WTC11 (cell line): ENCODE measurements at regions not wholly inside any gene's neighbourhood (a gene's known extent, or its start where the extent isn't known, plus 50 kb on each side); places are given as distances from the start of the nearest gene placed in this dataset.

ENCODE experiments used
- ATAC-seq: fragments of 200-7000 bp; cut with Tn5 transposase; 2 replicates; pipeline ENCODE4 v1.10.0; 2021; ENCODE audit warnings: mild to moderate bottlenecking, moderate library complexity
- CTCF ChIA-PET: fragments of 300-600 bp; sonication (Branson Sonifier 250); formaldehyde crosslinking; loops from one replicate; lab custom pipeline; 2021; ENCODE audit warnings: antibody characterized with exemption; lab: Charles Lee
- POLR2A ChIA-PET: fragments of 350-600 bp; sonication (Branson Sonifier 250); formaldehyde crosslinking; loops from one replicate; lab custom pipeline; 2021; ENCODE audit warnings: antibody characterized with exemption; lab: Charles Lee
- DNase-seq: peaks from one replicate; pipeline ENCODE4 v3.0.0; 2021; ENCODE audit warnings: low spot score
- H3K27ac Mint-ChIP-seq: 2 replicates; pipeline ENCODE4 v1.8.0; 2021; ENCODE audit warnings: mixed read lengths
- H3K27me3 Mint-ChIP-seq: 2 replicates; pipeline ENCODE4 v1.8.0; 2021; ENCODE audit warnings: low read depth, mild to moderate bottlenecking, moderate library complexity, mixed read lengths
- H3K36me3 Mint-ChIP-seq: 2 replicates; pipeline ENCODE4 v1.8.0; 2021; ENCODE audit warnings: mixed read lengths
- H3K4me1 Mint-ChIP-seq: 2 replicates; pipeline ENCODE4 v1.8.0; 2022; ENCODE audit warnings: mixed read lengths
- H3K4me3 Mint-ChIP-seq: 2 replicates; pipeline ENCODE4 v1.8.0; 2021; ENCODE audit warnings: mild to moderate bottlenecking, moderate library complexity, mixed read lengths
- H3K9me3 Mint-ChIP-seq: 2 replicates; pipeline ENCODE4 v1.8.0; 2021; ENCODE audit warnings: mixed read lengths
- CTCF ChIP-seq: fragments of 200-600 bp; IDR thresholded peaks from 2 replicates; pipeline ENCODE4 v1.8.0; 2022; ENCODE audit warnings: antibody characterized with exemption
- E2F5 ChIP-seq: sonication (generic); formaldehyde crosslinking; IDR thresholded peaks from 2 replicates; pipeline ENCODE4 v1.8.1; 2022; ENCODE audit warnings: mild to moderate bottlenecking, moderate library complexity, missing genetic modification reagents
- EMX1 ChIP-seq: fragments of 250-450 bp; sonication (Bioruptor Pico); IDR thresholded peaks from 2 replicates; pipeline ENCODE4 v1.8.0; 2021; ENCODE audit warnings: mild to moderate bottlenecking
- ETV6 ChIP-seq: sonication (generic); formaldehyde crosslinking; IDR thresholded peaks from 2 replicates; pipeline ENCODE4 v1.8.1; 2022; ENCODE audit warnings: mild to moderate bottlenecking, missing genetic modification reagents
- FOXK1 ChIP-seq: sonication (generic); formaldehyde crosslinking; IDR thresholded peaks from 2 replicates; pipeline ENCODE4 v1.8.0; 2022; ENCODE audit warnings: mild to moderate bottlenecking, moderate library complexity, missing genetic modification reagents
- FOXP1 ChIP-seq: sonication (generic); formaldehyde crosslinking; IDR thresholded peaks from 2 replicates; pipeline ENCODE4 v1.8.0; 2022; ENCODE audit warnings: missing genetic modification reagents, mild to moderate bottlenecking, moderate library complexity, borderline replicate concordance
- GRHL2 ChIP-seq: fragments of 250-450 bp; sonication (Bioruptor Pico); IDR thresholded peaks from 2 replicates; pipeline ENCODE4 v1.8.0; 2022; ENCODE audit warnings: mild to moderate bottlenecking, moderate library complexity; ENCODE audit not compliant: insufficient replicate concordance, severe bottlenecking
- NFYB ChIP-seq: sonication (generic); formaldehyde crosslinking; conservative IDR thresholded peaks from 2 replicates; pipeline ENCODE4 v1.8.0; 2022; ENCODE audit warnings: low read depth, missing genetic modification reagents
- NR3C1 ChIP-seq: sonication (generic); formaldehyde crosslinking; conservative IDR thresholded peaks from 2 replicates; pipeline ENCODE4 v1.8.1; 2023; ENCODE audit warnings: low read depth, mild to moderate bottlenecking, missing genetic modification reagents
- RORB ChIP-seq: fragments of 250-450 bp; sonication (Bioruptor Pico); IDR thresholded peaks from 2 replicates; pipeline ENCODE4 v1.9.0; 2021; ENCODE audit warnings: mild to moderate bottlenecking
- SP1 ChIP-seq: sonication (generic); formaldehyde crosslinking; conservative IDR thresholded peaks from 2 replicates; pipeline ENCODE4 v1.8.1; 2022; ENCODE audit warnings: missing genetic modification reagents
- ZNF121 ChIP-seq: sonication (generic); formaldehyde crosslinking; IDR thresholded peaks from 2 replicates; pipeline ENCODE4 v1.8.0; 2023; ENCODE audit warnings: missing genetic modification reagents
- ZNF219 ChIP-seq: sonication (generic); formaldehyde crosslinking; IDR thresholded peaks from 2 replicates; pipeline ENCODE4 v1.8.0; 2023; ENCODE audit warnings: missing genetic modification reagents, mild to moderate bottlenecking, borderline replicate concordance
- ZNF263 ChIP-seq: sonication (generic); formaldehyde crosslinking; IDR thresholded peaks from 2 replicates; pipeline ENCODE4 v1.8.1; 2022; ENCODE audit warnings: low read depth, mild to moderate bottlenecking, moderate library complexity, missing genetic modification reagents
- ZNF396 ChIP-seq: fragments of 250-450 bp; sonication (Bioruptor Pico); IDR thresholded peaks from 2 replicates; pipeline ENCODE4 v1.8.0; 2021; ENCODE audit warnings: mild to moderate bottlenecking, moderate library complexity, borderline replicate concordance
- ZNF423 ChIP-seq: fragments of 250-450 bp; sonication (Bioruptor Pico); IDR thresholded peaks from 2 replicates; pipeline ENCODE4 v2.1.2; 2022; ENCODE audit warnings: mild to moderate bottlenecking, moderate library complexity
- ZNF532 ChIP-seq: fragments of 250-450 bp; sonication (Bioruptor Pico); IDR thresholded peaks from 2 replicates; pipeline ENCODE4 v1.9.0; 2021; ENCODE audit warnings: mild to moderate bottlenecking, borderline replicate concordance
- TF ChIP-seq, protein P1 (sequence below): sonication (generic); formaldehyde crosslinking; IDR thresholded peaks from 2 replicates; pipeline ENCODE4 v1.8.1; 2023; ENCODE audit warnings: mild to moderate bottlenecking, missing genetic modification reagents, borderline replicate concordance

GRCh38 chr2:239550357-239550756 is 149.5 kb upstream of the HDAC4 start (continued):
- TF ChIP-seq FOXK1 (no peak), ZNF121 (CRISPR knock-in tag) (no peak), FOXP1 (CRISPR knock-in tag) (no peak), ZNF219 (CRISPR knock-in tag) (no peak), EMX1 (CRISPR knock-in tag) (no peak), ZNF263 (CRISPR knock-in tag) (no peak), ETV6 (CRISPR knock-in tag) (no peak), GRHL2 (CRISPR knock-in tag) (no peak), ZNF423 (CRISPR knock-in tag) (no peak), ZNF396 (no peak)
- TF ChIP-seq, protein P1, sequence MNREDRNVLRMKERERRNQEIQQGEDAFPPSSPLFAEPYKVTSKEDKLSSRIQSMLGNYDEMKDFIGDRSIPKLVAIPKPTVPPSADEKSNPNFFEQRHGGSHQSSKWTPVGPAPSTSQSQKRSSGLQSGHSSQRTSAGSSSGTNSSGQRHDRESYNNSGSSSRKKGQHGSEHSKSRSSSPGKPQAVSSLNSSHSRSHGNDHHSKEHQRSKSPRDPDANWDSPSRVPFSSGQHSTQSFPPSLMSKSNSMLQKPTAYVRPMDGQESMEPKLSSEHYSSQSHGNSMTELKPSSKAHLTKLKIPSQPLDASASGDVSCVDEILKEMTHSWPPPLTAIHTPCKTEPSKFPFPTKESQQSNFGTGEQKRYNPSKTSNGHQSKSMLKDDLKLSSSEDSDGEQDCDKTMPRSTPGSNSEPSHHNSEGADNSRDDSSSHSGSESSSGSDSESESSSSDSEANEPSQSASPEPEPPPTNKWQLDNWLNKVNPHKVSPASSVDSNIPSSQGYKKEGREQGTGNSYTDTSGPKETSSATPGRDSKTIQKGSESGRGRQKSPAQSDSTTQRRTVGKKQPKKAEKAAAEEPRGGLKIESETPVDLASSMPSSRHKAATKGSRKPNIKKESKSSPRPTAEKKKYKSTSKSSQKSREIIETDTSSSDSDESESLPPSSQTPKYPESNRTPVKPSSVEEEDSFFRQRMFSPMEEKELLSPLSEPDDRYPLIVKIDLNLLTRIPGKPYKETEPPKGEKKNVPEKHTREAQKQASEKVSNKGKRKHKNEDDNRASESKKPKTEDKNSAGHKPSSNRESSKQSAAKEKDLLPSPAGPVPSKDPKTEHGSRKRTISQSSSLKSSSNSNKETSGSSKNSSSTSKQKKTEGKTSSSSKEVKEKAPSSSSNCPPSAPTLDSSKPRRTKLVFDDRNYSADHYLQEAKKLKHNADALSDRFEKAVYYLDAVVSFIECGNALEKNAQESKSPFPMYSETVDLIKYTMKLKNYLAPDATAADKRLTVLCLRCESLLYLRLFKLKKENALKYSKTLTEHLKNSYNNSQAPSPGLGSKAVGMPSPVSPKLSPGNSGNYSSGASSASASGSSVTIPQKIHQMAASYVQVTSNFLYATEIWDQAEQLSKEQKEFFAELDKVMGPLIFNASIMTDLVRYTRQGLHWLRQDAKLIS (CRISPR knock-in tag): no peak

GRCh38 chr2:239549711-239550255 is 149.0 kb upstream of the HDAC4 start:
- ChIA-PET CTCF (no interaction called here), POLR2A (no interaction called here)
- Mint-ChIP-seq H3K27ac (no peak overlapping the region), H3K27me3 (no peaks in the 10 kb centered on the region), H3K4me3 (no peak overlapping the region), H3K36me3 (no peaks in the 10 kb centered on the region), H3K9me3 (0 out of 2 replicates have a peak, but pooled peaks cover 2% of the 10 kb centered on the region), H3K4me1 (no peaks in the 10 kb centered on the region)
- no peak for DNase-seq
- ATAC-seq: no peak
- TF ChIP-seq CTCF (no peak), NR3C1 (CRISPR knock-in tag) (no peak), NFYB (CRISPR knock-in tag) (no peak), E2F5 (CRISPR knock-in tag) (no peak), ZNF532 (no peak), SP1 (CRISPR knock-in tag) (no peak), RORB (CRISPR knock-in tag) (no peak)
